ENCODE measurements at regions not wholly inside any gene's neighbourhood (a gene's known extent, or its start where the extent isn't known, plus 50 kb on each side); places are given as distances from the start of the nearest gene placed in this dataset.

DNA sequence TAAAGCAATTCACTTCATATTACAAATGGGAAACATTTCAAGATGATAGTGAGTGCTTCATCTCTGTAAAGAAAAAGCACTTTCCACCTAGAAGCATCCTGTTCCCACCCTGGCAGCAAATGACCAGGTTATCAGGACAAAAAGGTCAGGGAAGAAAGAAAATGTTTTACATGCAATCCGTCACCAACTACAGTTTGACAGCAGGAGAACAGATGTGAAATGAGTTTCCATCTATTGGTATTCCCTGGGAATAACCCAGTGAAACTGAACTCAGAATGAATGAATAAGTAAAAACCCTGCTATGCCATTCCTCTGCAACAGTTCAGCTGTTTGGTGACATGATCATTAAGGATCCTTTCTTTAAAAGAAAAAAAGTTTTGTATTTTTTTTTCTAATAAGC lies 67.6 kb downstream of the HTR1A start:
- Mint-ChIP-seq H3K9me3 (ENCODE audit: low read depth, unreplicated experiment) (no peaks in the 10 kb centered on the region), H3K27ac (ENCODE audit: unreplicated experiment) (no peak overlapping the region), H3K36me3 (ENCODE audit: insufficient read depth, unreplicated experiment) (no peaks in the 10 kb centered on the region), H3K4me1 (ENCODE audit: low read depth, unreplicated experiment) (no peaks in the 10 kb centered on the region), H3K4me3 (ENCODE audit: low read depth, unreplicated experiment) (no peak overlapping the region), H3K27me3 (ENCODE audit: unreplicated experiment) (no peaks in the 10 kb centered on the region)
- intact Hi-C loops (cut with micrococcal nuclease; ENCODE audit: unreplicated experiment) = no loop called here
- TF ChIP-seq, protein P1, sequence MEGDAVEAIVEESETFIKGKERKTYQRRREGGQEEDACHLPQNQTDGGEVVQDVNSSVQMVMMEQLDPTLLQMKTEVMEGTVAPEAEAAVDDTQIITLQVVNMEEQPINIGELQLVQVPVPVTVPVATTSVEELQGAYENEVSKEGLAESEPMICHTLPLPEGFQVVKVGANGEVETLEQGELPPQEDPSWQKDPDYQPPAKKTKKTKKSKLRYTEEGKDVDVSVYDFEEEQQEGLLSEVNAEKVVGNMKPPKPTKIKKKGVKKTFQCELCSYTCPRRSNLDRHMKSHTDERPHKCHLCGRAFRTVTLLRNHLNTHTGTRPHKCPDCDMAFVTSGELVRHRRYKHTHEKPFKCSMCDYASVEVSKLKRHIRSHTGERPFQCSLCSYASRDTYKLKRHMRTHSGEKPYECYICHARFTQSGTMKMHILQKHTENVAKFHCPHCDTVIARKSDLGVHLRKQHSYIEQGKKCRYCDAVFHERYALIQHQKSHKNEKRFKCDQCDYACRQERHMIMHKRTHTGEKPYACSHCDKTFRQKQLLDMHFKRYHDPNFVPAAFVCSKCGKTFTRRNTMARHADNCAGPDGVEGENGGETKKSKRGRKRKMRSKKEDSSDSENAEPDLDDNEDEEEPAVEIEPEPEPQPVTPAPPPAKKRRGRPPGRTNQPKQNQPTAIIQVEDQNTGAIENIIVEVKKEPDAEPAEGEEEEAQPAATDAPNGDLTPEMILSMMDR (IDR thresholded peaks at IDR 0.05; ENCODE audit: unreplicated experiment) = no peak
- CTCF ChIA-PET = no interaction called here
- no peak for DNase-seq
- no TSS peak for BruUV-seq (replicated peaks)

DNA sequence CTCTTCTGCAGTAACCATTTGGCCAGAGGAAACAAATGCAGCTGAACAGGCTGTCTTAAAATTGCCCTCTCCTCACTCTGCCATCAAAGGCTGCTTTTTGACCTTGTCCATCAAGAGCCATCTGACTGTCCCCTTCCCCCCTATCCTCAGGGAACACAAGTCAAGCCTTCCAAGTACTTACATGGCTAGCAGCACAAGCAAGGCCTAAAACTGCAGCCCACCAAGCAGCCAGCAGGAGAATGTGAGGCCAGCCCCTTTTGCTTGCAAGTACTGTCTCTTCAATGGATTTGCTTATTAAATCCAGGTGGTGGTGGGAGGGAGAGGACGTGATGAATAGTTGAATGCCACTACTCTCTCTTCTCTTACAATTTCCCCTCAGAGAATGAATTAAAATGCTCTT lies 83.5 kb downstream of the HTR1A start:
- H3K27me3 Mint-ChIP-seq (ENCODE audit: unreplicated experiment) = no peaks in the 10 kb centered on the region
- TF ChIP-seq, protein P1 (IDR thresholded peaks at IDR 0.05; ENCODE audit: unreplicated experiment) = no peak
- H3K9me3 Mint-ChIP-seq (ENCODE audit: low read depth, unreplicated experiment) = peaks cover 7% of the 10 kb centered on the region
- no TSS peak for BruUV-seq (replicated peaks)
- no peak for DNase-seq
- no peak overlapping the region for H3K4me3 Mint-ChIP-seq (ENCODE audit: low read depth, unreplicated experiment)
- H3K36me3 Mint-ChIP-seq (ENCODE audit: insufficient read depth, unreplicated experiment) = no peaks in the 10 kb centered on the region
- CTCF ChIA-PET = interaction anchor here (0.6 kb wide), 1 partner anchor 1496 kb away, joined by 3 read pairs; no protein-coding TSS in a partner anchor
- H3K4me1 Mint-ChIP-seq (ENCODE audit: low read depth, unreplicated experiment) = no peaks in the 10 kb centered on the region
- H3K27ac Mint-ChIP-seq (ENCODE audit: unreplicated experiment) = no peak overlapping the region
- intact Hi-C loops (cut with micrococcal nuclease; ENCODE audit: unreplicated experiment) = no loop called here

DNA sequence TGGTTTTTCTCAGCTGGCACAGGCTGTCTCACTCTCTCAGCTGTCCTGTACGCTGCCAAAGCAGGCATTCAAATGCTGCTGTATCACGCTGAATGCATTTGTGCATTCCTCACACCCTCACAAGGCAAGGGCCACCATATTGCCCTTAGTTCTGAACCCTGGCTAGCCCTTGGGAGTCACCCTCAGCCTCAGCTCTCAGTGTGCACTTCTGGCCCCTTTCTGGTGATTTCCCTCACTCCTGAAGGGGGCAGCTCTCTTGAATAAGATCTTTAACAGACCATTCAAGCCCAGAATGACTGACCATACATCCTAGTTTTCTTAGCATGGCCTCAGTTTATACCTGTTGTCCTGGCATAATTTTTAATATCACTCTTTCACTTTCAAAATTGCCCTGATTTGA lies 84.3 kb downstream of the HTR1A start:
- Mint-ChIP-seq H3K36me3 (ENCODE audit: insufficient read depth, unreplicated experiment) (no peaks in the 10 kb centered on the region), H3K27me3 (ENCODE audit: unreplicated experiment) (no peaks in the 10 kb centered on the region), H3K27ac (ENCODE audit: unreplicated experiment) (no peak overlapping the region), H3K4me1 (ENCODE audit: low read depth, unreplicated experiment) (no peaks in the 10 kb centered on the region), H3K9me3 (ENCODE audit: low read depth, unreplicated experiment) (peaks cover 7% of the 10 kb centered on the region), H3K4me3 (ENCODE audit: low read depth, unreplicated experiment) (no peak overlapping the region)
- CTCF ChIA-PET = no interaction called here
- BruUV-seq (replicated peaks) = no TSS peak
- intact Hi-C loops (cut with micrococcal nuclease; ENCODE audit: unreplicated experiment) = no loop called here
- no peak for DNase-seq
- TF ChIP-seq, protein P1 (IDR thresholded peaks at IDR 0.05; ENCODE audit: unreplicated experiment) = no peak

DNA sequence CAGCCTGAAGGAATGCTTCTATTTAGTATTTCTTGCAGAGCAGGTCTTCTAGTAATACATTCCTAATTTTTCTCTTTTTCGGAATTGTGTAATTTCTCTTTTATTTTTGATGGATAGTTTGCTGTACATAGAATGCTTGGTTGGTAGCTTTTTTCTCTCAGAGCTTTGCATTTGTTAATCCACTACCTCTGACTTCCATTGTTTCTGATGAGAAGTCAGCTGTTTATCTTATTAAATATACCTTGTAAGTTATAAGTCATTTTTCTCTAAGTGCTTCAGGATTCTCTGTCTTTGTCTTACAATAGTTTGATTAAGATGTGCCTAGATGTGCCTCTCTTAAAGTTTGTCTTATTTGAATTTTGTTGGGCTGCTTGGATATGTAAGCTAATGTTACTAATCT lies 101.9 kb downstream of the HTR1A start:
- no peak for DNase-seq
- Mint-ChIP-seq H3K27ac (ENCODE audit: unreplicated experiment) (no peak overlapping the region), H3K36me3 (ENCODE audit: insufficient read depth, unreplicated experiment) (no peaks in the 10 kb centered on the region), H3K4me3 (ENCODE audit: low read depth, unreplicated experiment) (no peak overlapping the region), H3K4me1 (ENCODE audit: low read depth, unreplicated experiment) (no peaks in the 10 kb centered on the region), H3K27me3 (ENCODE audit: unreplicated experiment) (no peaks in the 10 kb centered on the region), H3K9me3 (ENCODE audit: low read depth, unreplicated experiment) (peaks cover 9% of the 10 kb centered on the region)
- BruUV-seq (replicated peaks) = no TSS peak
- intact Hi-C loops (cut with micrococcal nuclease; ENCODE audit: unreplicated experiment) = no loop called here
- CTCF ChIA-PET = no interaction called here
- TF ChIP-seq, protein P1 (IDR thresholded peaks at IDR 0.05; ENCODE audit: unreplicated experiment) = no peak

DNA sequence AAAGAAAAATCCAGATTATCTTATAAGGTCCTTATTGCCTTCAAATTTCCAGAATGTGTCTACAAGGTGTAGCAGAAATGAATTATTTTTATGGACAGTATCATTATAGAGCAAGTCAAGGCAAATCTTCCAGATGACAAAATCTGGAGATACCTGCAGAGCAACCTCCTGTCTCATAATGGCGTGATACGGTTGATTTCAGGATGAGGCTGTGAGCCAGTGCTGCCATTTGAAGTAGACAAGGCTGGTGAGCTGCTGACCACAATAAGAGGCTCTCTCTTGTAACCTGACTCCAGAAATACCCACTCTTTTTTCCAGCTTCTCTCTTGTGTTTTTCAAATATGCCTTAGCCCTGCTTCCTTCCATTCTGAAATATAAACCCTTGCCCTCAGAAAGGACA lies 108.2 kb downstream of the HTR1A start:
- DNase-seq = no peak
- Mint-ChIP-seq H3K9me3 (ENCODE audit: low read depth, unreplicated experiment) (peaks cover 3% of the 10 kb centered on the region), H3K4me1 (ENCODE audit: low read depth, unreplicated experiment) (no peaks in the 10 kb centered on the region), H3K27ac (ENCODE audit: unreplicated experiment) (no peak overlapping the region), H3K36me3 (ENCODE audit: insufficient read depth, unreplicated experiment) (no peaks in the 10 kb centered on the region), H3K27me3 (ENCODE audit: unreplicated experiment) (no peaks in the 10 kb centered on the region), H3K4me3 (ENCODE audit: low read depth, unreplicated experiment) (no peak overlapping the region)
- intact Hi-C loops (cut with micrococcal nuclease; ENCODE audit: unreplicated experiment) = no loop called here
- BruUV-seq (replicated peaks) = no TSS peak
- TF ChIP-seq, protein P1 (IDR thresholded peaks at IDR 0.05; ENCODE audit: unreplicated experiment) = no peak
- CTCF ChIA-PET = no interaction called here

Data from Calu3 (cell line).